Uterus (tissue), 3 donors: ENCODE measurements at regions not wholly inside any gene's neighbourhood (a gene's known extent, or its start where the extent isn't known, plus 50 kb on each side); places are given as distances from the start of the nearest gene placed in this dataset.
A peak's percentile ranks its signal among the peaks of the same experiment; 100 is the strongest.

Experiments
- DNase-seq, 2 donors: peaks; one replicate each; pipeline ENCODE4 v3.0.0-alpha.2; 2019 to 2020
- H3K27ac ChIP-seq, 2 donors: fragments of 200-600 bp; sonication (generic); 1 replicate in 1 of 2; 2 replicates in 1 of 2; pipeline ENCODE4 v1.5.1; 2016 to 2018
- H3K27me3 ChIP-seq, 2 donors: fragments of 200-600 bp; sonication (generic); one replicate each; pipeline ENCODE4 v1.5.1; 2018 to 2019; ENCODE audit warnings: control low read depth in 1 of 2
- H3K36me3 ChIP-seq, 2 donors: fragments of 200-600 bp; sonication (generic); one replicate each; pipeline ENCODE4 v1.5.1; 2019; ENCODE audit warnings: control low read depth in 1 of 2
- H3K4me1 ChIP-seq, 2 donors: fragments of 200-600 bp; sonication (generic); one replicate each; pipeline ENCODE4 v1.5.1; 2018 to 2019; ENCODE audit warnings: control low read depth in 1 of 2
- H3K4me3 ChIP-seq, 2 donors: fragments of 200-600 bp; sonication (generic); 1 replicate in 1 of 2; 2 replicates in 1 of 2; pipeline ENCODE4 v1.5.1; 2018 to 2019; ENCODE audit warnings: mild to moderate bottlenecking in 1 of 2
- H3K9me3 ChIP-seq, 2 donors: fragments of 200-600 bp; sonication (generic); one replicate each; pipeline ENCODE4 v1.5.1; 2019; ENCODE audit warnings: control low read depth in 1 of 2
- POLR2A ChIP-seq, 2 donors: fragments of 450-650 bp; IDR thresholded peaks; one replicate each; pipeline ENCODE4 v1.6.1; 2016; ENCODE audit warnings: antibody characterized with exemption in 2 of 2, mild to moderate bottlenecking in 1 of 2, moderate library complexity in 1 of 2
- intact Hi-C: fragments of 100-400 bp; cut with DNase I; formaldehyde crosslinking; loops from one replicate; pipeline ENCODE4 v1.15.1; 2023; ENCODE audit warnings: low total_unique reads
- TF ChIP-seq, protein P1 (sequence below), 4 experiments: fragments of 200-600 bp in 2 of 4; fragments of 450-650 bp in 2 of 4; sonication (generic) in 2 of 4; IDR thresholded peaks; one replicate each; pipeline ENCODE4 v1.5.1; 2016 to 2019; ENCODE audit warnings: antibody characterized with exemption in 4 of 4, mild to moderate bottlenecking in 2 of 4, moderate library complexity in 1 of 4
- donor health status: DM: yes; HTN: yes; CAD: no.

DNA sequence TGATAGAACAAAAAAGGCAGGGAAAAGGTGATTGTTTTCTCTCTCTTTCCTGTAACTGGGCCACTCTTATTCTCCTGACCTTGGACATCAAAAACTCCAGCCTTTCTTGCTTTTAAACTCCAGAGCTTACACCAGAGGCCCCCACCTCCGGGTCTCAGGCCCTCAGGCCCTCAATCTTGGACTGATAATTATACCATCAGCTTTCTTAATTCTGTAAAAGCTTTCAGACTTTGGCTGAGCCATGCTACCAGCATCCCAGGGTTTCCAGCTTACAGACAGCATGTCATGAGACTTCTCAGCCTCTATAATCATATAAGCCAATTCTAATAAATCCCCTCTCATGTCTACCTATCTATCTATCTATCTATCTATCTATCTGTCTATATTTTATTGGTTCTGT, 137.7 kb downstream of the SNX18 start:
- intact Hi-C loops: no loop called here
- DNase-seq: no peak
- no peaks in the 10 kb centered on the region for H3K27me3 ChIP-seq
- no peak overlapping the region for H3K4me3 ChIP-seq
- H3K4me1 ChIP-seq: no peaks in the 10 kb centered on the region
- H3K27ac ChIP-seq: peak overlapping the region; percentile 22 to 33
- TF ChIP-seq, protein P1, sequence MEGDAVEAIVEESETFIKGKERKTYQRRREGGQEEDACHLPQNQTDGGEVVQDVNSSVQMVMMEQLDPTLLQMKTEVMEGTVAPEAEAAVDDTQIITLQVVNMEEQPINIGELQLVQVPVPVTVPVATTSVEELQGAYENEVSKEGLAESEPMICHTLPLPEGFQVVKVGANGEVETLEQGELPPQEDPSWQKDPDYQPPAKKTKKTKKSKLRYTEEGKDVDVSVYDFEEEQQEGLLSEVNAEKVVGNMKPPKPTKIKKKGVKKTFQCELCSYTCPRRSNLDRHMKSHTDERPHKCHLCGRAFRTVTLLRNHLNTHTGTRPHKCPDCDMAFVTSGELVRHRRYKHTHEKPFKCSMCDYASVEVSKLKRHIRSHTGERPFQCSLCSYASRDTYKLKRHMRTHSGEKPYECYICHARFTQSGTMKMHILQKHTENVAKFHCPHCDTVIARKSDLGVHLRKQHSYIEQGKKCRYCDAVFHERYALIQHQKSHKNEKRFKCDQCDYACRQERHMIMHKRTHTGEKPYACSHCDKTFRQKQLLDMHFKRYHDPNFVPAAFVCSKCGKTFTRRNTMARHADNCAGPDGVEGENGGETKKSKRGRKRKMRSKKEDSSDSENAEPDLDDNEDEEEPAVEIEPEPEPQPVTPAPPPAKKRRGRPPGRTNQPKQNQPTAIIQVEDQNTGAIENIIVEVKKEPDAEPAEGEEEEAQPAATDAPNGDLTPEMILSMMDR (IDR thresholded peaks at IDR 0.05): no peak
- TF ChIP-seq POLR2A (IDR thresholded peaks at IDR 0.05): no peak
- H3K36me3 ChIP-seq: no peaks in the 10 kb centered on the region
- H3K9me3 ChIP-seq: no peaks in the 10 kb centered on the region

DNA sequence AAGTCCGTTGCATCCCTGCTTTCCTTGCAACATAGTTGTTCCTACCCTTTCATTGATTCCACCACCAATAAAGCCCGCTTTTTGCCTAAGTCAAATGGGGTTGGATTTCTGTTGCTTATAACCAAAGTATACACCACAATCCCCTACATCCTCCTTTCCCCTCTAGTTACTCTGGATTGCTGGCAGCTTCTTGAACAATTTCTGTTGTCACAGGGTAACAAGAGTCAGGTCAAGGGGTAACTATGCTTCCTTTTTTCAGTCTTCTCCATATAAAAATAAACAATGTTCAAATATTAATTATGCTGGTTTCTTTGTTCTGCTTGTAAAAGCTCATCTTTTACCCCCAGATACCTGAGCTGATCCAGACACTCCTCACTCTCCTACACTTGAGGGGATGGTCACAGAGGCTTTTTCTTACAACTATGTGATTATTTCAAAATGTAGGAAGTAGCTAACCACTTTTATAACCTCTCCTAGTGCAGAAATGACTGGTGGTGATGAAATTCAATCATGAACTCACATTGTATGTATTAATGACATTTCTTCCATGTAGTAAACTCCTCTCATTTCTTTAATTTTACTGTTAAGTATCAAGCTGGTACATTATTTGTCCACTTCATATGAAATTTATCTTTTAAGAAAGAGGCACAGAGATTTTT, 136.5 kb downstream of the SNX18 start:
- intact Hi-C loops: no loop called here
- Histone ChIP-seq H3K9me3 (no peaks in the 10 kb centered on the region), H3K36me3 (no peaks in the 10 kb centered on the region), H3K4me3 (no peak overlapping the region), H3K27me3 (no peaks in the 10 kb centered on the region), H3K4me1 (no peaks in the 10 kb centered on the region), H3K27ac (no peak overlapping the region)
- TF ChIP-seq, protein P1 (IDR thresholded peaks at IDR 0.05): no peak
- no peak for TF ChIP-seq POLR2A (IDR thresholded peaks at IDR 0.05)
- no peak for DNase-seq

DNA sequence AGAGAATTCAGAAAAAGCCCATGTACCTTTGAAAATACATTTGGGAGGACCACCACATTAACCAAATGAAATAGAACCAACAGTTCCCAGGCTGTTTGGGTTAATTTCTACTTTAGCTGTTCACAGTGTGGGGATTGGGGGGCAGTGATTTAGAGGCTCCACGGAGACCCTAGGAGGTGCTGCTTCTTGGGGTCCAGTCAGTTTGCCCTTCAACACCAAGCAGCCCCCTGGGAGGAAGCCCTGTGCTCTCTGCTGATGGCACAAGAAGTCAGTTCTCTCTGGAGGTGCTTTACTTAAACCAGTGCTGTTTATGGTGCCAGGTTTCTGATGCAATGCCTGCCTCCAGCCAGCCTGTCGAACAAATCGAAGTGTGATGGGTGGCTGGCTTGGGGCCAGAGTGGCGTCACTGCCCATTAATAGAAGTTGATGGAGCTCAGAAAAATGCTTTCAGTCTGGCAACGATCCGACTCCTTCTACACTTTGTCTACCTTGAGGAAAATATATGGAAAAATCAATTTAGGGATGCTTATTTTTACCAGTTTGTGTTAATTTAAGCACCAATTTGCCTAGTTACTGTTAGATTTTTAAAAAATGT, 134.0 kb downstream of the SNX18 start:
- no peaks in the 10 kb centered on the region for H3K27me3 ChIP-seq
- no peaks in the 10 kb centered on the region for H3K36me3 ChIP-seq
- H3K4me3 ChIP-seq: no peak overlapping the region
- H3K9me3 ChIP-seq: no peaks in the 10 kb centered on the region
- no peaks in the 10 kb centered on the region for H3K4me1 ChIP-seq
- intact Hi-C loops: no loop called here
- peak; percentile 77 to 80 for DNase-seq
- TF ChIP-seq, protein P1 (IDR thresholded peaks at IDR 0.05): no peak
- TF ChIP-seq POLR2A (IDR thresholded peaks at IDR 0.05): no peak
- no peak overlapping the region for H3K27ac ChIP-seq

DNA sequence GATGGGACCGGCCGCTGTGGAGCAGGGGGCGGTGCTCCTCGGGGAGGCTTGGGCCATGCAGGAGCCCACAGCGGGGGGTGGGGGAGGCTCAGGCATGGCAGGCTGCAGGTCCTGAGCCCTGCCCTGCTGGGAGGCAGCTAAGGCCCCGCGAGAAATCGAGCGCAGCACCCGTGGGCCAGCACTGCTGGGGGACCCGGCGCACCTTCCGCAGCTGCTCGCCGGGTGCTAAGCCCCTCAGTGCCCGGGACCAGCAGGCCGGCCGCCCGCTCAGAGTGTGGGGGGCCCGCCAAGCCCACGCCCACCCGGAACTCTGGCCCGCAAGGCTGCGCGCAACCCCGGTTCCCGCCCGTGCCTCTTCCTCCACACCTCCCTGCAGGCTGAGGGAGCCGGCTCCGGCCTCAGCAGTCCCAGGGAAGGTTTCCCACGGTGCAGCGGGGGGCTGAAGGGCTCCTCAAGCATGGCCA, 131.5 kb downstream of the SNX18 start:
- intact Hi-C loops: no loop called here
- no peaks in the 10 kb centered on the region for H3K9me3 ChIP-seq
- no peak overlapping the region for H3K4me3 ChIP-seq
- no peak overlapping the region for H3K27ac ChIP-seq
- H3K36me3 ChIP-seq: no peaks in the 10 kb centered on the region
- TF ChIP-seq, protein P1 (IDR thresholded peaks at IDR 0.05): no peak
- TF ChIP-seq POLR2A (IDR thresholded peaks at IDR 0.05): no peak
- no peak for DNase-seq
- no peaks in the 10 kb centered on the region for H3K4me1 ChIP-seq
- H3K27me3 ChIP-seq: no peaks in the 10 kb centered on the region

DNA sequence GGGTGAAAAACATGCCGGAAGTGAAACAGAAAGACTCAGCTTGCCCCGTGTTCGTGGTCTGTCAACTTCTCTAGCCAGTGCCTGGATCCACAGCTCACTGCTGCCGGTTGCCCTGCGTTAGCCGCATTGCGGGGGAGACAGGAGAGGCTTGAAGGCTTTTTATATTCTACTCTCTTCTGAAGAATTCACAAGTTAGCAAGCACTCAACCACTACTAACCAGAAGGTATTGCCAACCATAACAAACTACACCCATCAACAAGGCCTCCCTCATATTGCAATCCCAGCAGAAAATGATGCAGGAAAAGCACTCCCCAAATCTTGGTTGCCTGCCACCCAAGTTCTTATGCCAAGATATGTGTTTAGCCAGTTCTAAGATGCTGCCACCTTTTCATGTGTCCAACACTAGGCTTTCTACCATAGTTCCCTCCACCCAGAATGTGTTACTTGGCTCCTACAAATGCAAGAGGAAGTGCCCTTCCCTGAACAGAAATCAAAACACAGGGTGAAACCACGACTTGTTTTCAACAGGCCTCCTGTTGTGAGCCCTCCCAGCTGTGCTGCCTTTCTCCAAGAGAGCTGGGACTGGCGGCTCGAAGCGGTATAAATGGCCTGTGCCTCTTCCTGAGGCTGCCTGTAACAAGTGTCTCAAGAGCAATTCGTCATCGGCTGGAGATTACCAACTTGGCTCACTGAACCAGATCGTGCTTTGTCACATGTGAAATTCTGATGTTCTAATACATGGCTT, 129.0 kb downstream of the SNX18 start:
- Histone ChIP-seq H3K4me3 (no peak overlapping the region), H3K27ac (peak overlapping the region; percentile 60 to 69), H3K27me3 (no peaks in the 10 kb centered on the region), H3K4me1 (no peaks in the 10 kb centered on the region), H3K9me3 (no peaks in the 10 kb centered on the region), H3K36me3 (no peaks in the 10 kb centered on the region)
- DNase-seq: peak; percentile 50 to 51
- TF ChIP-seq, protein P1 (IDR thresholded peaks at IDR 0.05): no peak
- TF ChIP-seq POLR2A (IDR thresholded peaks at IDR 0.05): no peak
- intact Hi-C loops: no loop called here
